H1 (cell line): ENCODE measurements at regions not wholly inside any gene's neighbourhood (a gene's known extent, or its start where the extent isn't known, plus 50 kb on each side); places are given as distances from the start of the nearest gene placed in this dataset.

ENCODE experiments used
- CTCF ChIA-PET: fragments of 300-600 bp; sonication (Branson Sonifier 250); formaldehyde crosslinking; loops from one replicate; lab custom pipeline; 2021; ENCODE audit not compliant: partially characterized antibody; lab: Charles Lee
- POLR2A ChIA-PET: fragments of 300-600 bp; sonication (Branson Sonifier 250); formaldehyde crosslinking; loops from one replicate; lab custom pipeline; 2021; ENCODE audit warnings: inconsistent platforms; ENCODE audit not compliant: partially characterized antibody; lab: Charles Lee
- DNase-seq, 2 experiments: peaks; one replicate each; pipeline versions ENCODE4 v3.0.0 to v3.0.0-alpha.2; 2010 to 2022; ENCODE audit warnings: low spot score in 2 of 2, low read depth in 1 of 2, mixed read lengths in 1 of 2
- FAIRE-seq: peaks from 2 replicates; lab custom pipeline; 2011; peaks lifted over from hg19 to GRCh38; lab: Jason Lieb, UNC
- H2AFZ ChIP-seq: 2 replicates; pipeline ENCODE4 v1.8.1; 2012; ENCODE audit warnings: low read length, inconsistent platforms
- H2AK5ac ChIP-seq: 2 replicates; pipeline ENCODE4 v1.6.1; 2013; ENCODE audit warnings: low read depth, low read length
- H2BK120ac ChIP-seq: replicated peaks from 2 replicates; pipeline ENCODE3; 2013; ENCODE audit warnings: low read depth, low read length, inconsistent platforms
- H2BK12ac ChIP-seq: 2 replicates; pipeline ENCODE4 v1.6.1; 2013; ENCODE audit warnings: low read depth, low read length
- H2BK15ac ChIP-seq: 2 replicates; pipeline ENCODE4 v1.6.1; 2013; ENCODE audit warnings: low read length
- H2BK20ac ChIP-seq: 2 replicates; pipeline ENCODE4 v1.6.1; 2013; ENCODE audit warnings: low read length
- H2BK5ac ChIP-seq: 2 replicates; pipeline ENCODE4 v1.6.1; 2013; ENCODE audit warnings: low read depth, low read length
- H3K14ac ChIP-seq: 2 replicates; pipeline ENCODE4 v1.6.1; 2013; ENCODE audit warnings: inconsistent platforms; ENCODE audit not compliant: insufficient read length
- H3K18ac ChIP-seq: 2 replicates; pipeline ENCODE4 v1.6.1; 2013; ENCODE audit warnings: low read length; ENCODE audit errors: extremely low read depth
- H3K23ac ChIP-seq: 2 replicates; pipeline ENCODE4 v1.6.1; 2013; ENCODE audit warnings: inconsistent platforms; ENCODE audit not compliant: insufficient read length
- H3K23me2 ChIP-seq: 2 replicates; pipeline ENCODE4 v1.6.1; 2013; ENCODE audit warnings: low read depth, low read length
- H3K27ac ChIP-seq: 2 replicates; pipeline ENCODE4 v1.6.1; 2011; ENCODE audit warnings: low read depth, low read length, inconsistent platforms
- H3K27me3 ChIP-seq, 4 experiments: replicated peaks in 1 of 4; 1 replicate in 1 of 4; 2 replicates in 3 of 4; pipeline versions ENCODE4 v1.6.1 to v1.8.1; 2011 to 2013; ENCODE audit warnings: low read length in 3 of 4, mild to moderate bottlenecking in 3 of 4, inconsistent platforms in 2 of 4, mixed read lengths in 2 of 4, moderate library complexity in 1 of 4; ENCODE audit not compliant: control insufficient read depth in 3 of 4, insufficient read depth in 3 of 4; ENCODE audit errors: extremely low read depth in 1 of 4
- H3K36me3 ChIP-seq, 4 experiments: 2 replicates each; pipeline versions ENCODE4 v1.6.1 to v1.8.1; 2011 to 2013; ENCODE audit warnings: mild to moderate bottlenecking in 4 of 4, low read length in 3 of 4, moderate library complexity in 2 of 4, control low read depth in 1 of 4, inconsistent platforms in 1 of 4; ENCODE audit not compliant: insufficient read depth in 4 of 4, control insufficient read depth in 2 of 4
- H3K4ac ChIP-seq: replicated peaks from 2 replicates; pipeline ENCODE3; 2013; ENCODE audit warnings: low read length, low read depth, mixed read lengths, inconsistent platforms; ENCODE audit not compliant: insufficient read length
- H3K4me1 ChIP-seq, 4 experiments: replicated peaks in 1 of 4; 1 replicate in 1 of 4; 2 replicates in 3 of 4; pipeline versions ENCODE4 v1.6.1 to v1.8.1; 2011 to 2013; ENCODE audit warnings: low read length in 3 of 4, inconsistent platforms in 2 of 4, mixed read lengths in 1 of 4; ENCODE audit not compliant: insufficient read depth in 4 of 4, control insufficient read depth in 3 of 4
- H3K4me2 ChIP-seq, 2 experiments: 2 replicates each; pipeline versions ENCODE4 v1.6.1 to v1.8.1; 2011 to 2013; ENCODE audit warnings: low read depth in 2 of 2, low read length in 2 of 2, control low read depth in 1 of 2, inconsistent platforms in 1 of 2, mild to moderate bottlenecking in 1 of 2; ENCODE audit not compliant: insufficient read depth in 1 of 2
- H3K4me3 ChIP-seq, 4 experiments: fragments of 200-600, 300-600 bp in 1 of 4; sonication (generic), shearing (Covaris generic), sonication (Bioruptor Twin) in 1 of 4; 2 replicates each; pipeline versions ENCODE4 v1.5.1 to v1.8.1; 2011 to 2016; ENCODE audit warnings: low read length in 4 of 4, low read depth in 3 of 4, control low read depth in 2 of 4, inconsistent platforms in 2 of 4, mild to moderate bottlenecking in 2 of 4, mixed read lengths in 1 of 4, moderate library complexity in 1 of 4; ENCODE audit not compliant: insufficient read depth in 2 of 4; ENCODE audit errors: extremely low read depth in 1 of 4
- H3K56ac ChIP-seq: replicated peaks from 2 replicates; pipeline ENCODE3; 2013; ENCODE audit warnings: low read depth, mild to moderate bottlenecking, mixed read lengths, low read length, inconsistent platforms; ENCODE audit not compliant: insufficient read length
- H3K79me1 ChIP-seq: 2 replicates; pipeline ENCODE4 v1.6.1; 2013; ENCODE audit warnings: low read depth, low read length, control low read depth
- H3K79me2 ChIP-seq, 2 experiments: 2 replicates each; pipeline versions ENCODE4 v1.6.1 to v1.8.1; 2012 to 2013; ENCODE audit warnings: low read length in 2 of 2, mild to moderate bottlenecking in 2 of 2, inconsistent platforms in 1 of 2; ENCODE audit not compliant: insufficient read depth in 2 of 2, control insufficient read depth in 1 of 2
- H3K9ac ChIP-seq, 4 experiments: replicated peaks in 1 of 4; 1 replicate in 1 of 4; 2 replicates in 3 of 4; pipeline versions ENCODE4 v1.6.1 to v1.8.1; 2011 to 2013; ENCODE audit warnings: low read depth in 3 of 4, low read length in 3 of 4, control low read depth in 2 of 4, mild to moderate bottlenecking in 2 of 4, moderate library complexity in 2 of 4, inconsistent platforms in 1 of 4; ENCODE audit errors: extremely low read depth in 1 of 4
- H3K9me3 ChIP-seq, 2 experiments: 2 replicates each; pipeline versions ENCODE4 v1.6.1 to v1.8.1; 2012 to 2013; ENCODE audit warnings: mild to moderate bottlenecking in 2 of 2, moderate library complexity in 2 of 2, control low read depth in 1 of 2, inconsistent platforms in 1 of 2, low read depth in 1 of 2, low read length in 1 of 2, mixed read lengths in 1 of 2; ENCODE audit not compliant: insufficient read depth in 2 of 2
- H4K20me1 ChIP-seq, 2 experiments: replicated peaks in 1 of 2; 2 replicates each; pipeline versions ENCODE3 to v1.8.1; 2011 to 2013; ENCODE audit warnings: inconsistent platforms in 2 of 2, low read length in 2 of 2, mild to moderate bottlenecking in 1 of 2; ENCODE audit not compliant: insufficient read depth in 2 of 2, control insufficient read depth in 1 of 2
- H4K5ac ChIP-seq: 2 replicates; pipeline ENCODE4 v1.6.1; 2013; ENCODE audit warnings: low read length, low read depth, mixed read lengths, inconsistent platforms; ENCODE audit not compliant: insufficient read length
- H4K8ac ChIP-seq: 2 replicates; pipeline ENCODE4 v1.8.0; 2013; ENCODE audit warnings: mild to moderate bottlenecking, moderate library complexity, low read length, inconsistent platforms; ENCODE audit not compliant: insufficient read depth; ENCODE audit errors: extremely low read depth
- H4K91ac ChIP-seq: replicated peaks from 2 replicates; pipeline ENCODE3; 2013; ENCODE audit warnings: low read length, mixed read lengths, inconsistent platforms; ENCODE audit not compliant: insufficient read length
- BRCA1 ChIP-seq: IDR thresholded peaks from 2 replicates; pipeline ENCODE4 v1.6.1; 2012; ENCODE audit warnings: low read depth, low read length, improper control_type of control experiment
- CBX5 ChIP-seq: fragments of 300-800, 300-1000 bp; sonication (generic); IDR thresholded peaks from 2 replicates; pipeline ENCODE4 v1.7.1; 2016; ENCODE audit warnings: antibody characterized with exemption, low read length, low read depth
- CTBP2 ChIP-seq: IDR thresholded peaks from 2 replicates; pipeline ENCODE4 v1.7.0; 2011; ENCODE audit warnings: borderline replicate concordance, mild to moderate bottlenecking, moderate library complexity, mixed read lengths, low read length; ENCODE audit not compliant: insufficient read depth, insufficient read length
- E2F6 ChIP-seq: IDR thresholded peaks from 2 replicates; pipeline ENCODE4 v1.6.1; 2012; ENCODE audit warnings: inconsistent platforms
- EP300 ChIP-seq, 2 experiments: IDR thresholded peaks; 1 replicate in 1 of 2; 2 replicates in 1 of 2; pipeline ENCODE4 v1.6.1; 2011 to 2012; ENCODE audit warnings: low read depth in 2 of 2, low read length in 2 of 2, mild to moderate bottlenecking in 2 of 2, borderline replicate concordance in 1 of 2, inconsistent platforms in 1 of 2, moderate library complexity in 1 of 2
- KDM5A ChIP-seq: fragments of 200-600 bp; IDR thresholded peaks from 2 replicates; pipeline ENCODE4 v1.7.1; 2012; ENCODE audit warnings: mild to moderate bottlenecking, low read length, inconsistent platforms, mixed read lengths
- RBBP5 ChIP-seq: IDR thresholded peaks from 2 replicates; pipeline ENCODE4 v1.7.1; 2012; ENCODE audit warnings: low read depth, mild to moderate bottlenecking, inconsistent platforms, low read length, moderate library complexity, borderline replicate concordance
- RFX5 ChIP-seq: IDR thresholded peaks from 2 replicates; pipeline ENCODE4 v1.6.1; 2011; ENCODE audit warnings: low read depth, low read length, improper control_type of control experiment, borderline replicate concordance
- TAF7 ChIP-seq: optimal IDR thresholded peaks from 2 replicates; pipeline ENCODE3; 2011; ENCODE audit warnings: low read depth, mild to moderate bottlenecking, inconsistent platforms, low read length, moderate library complexity, borderline replicate concordance
- TBP ChIP-seq: IDR thresholded peaks from 2 replicates; pipeline ENCODE4 v1.6.1; 2011; ENCODE audit warnings: low read depth, low read length, improper control_type of control experiment
- WGBS, 2 experiments: shearing (Covaris generic) in 1 of 2; methylation state at CpG; one replicate each; pipeline versions ENCODE4 v1.1.6 to v1.1.7; 2013 to 2015; ENCODE audit warnings: low lambda C conversion rate in 2 of 2, mixed read lengths in 2 of 2, inconsistent platforms in 1 of 2, low coverage in 1 of 2, missing lambda C conversion rate in 1 of 2; ENCODE audit not compliant: insufficient replicate concordance in 2 of 2, insufficient coverage in 1 of 2, insufficient read length in 1 of 2; ENCODE audit errors: extremely low coverage in 1 of 2, missing lambda C conversion rate in 1 of 2; 5-methylcytosine and 5-hydroxymethylcytosine counted together
- TF ChIP-seq, protein P1 (sequence below), 3 experiments: IDR thresholded peaks; 1 replicate in 2 of 3; 2 replicates in 1 of 3; pipeline versions ENCODE4 v1.5.1 to v1.6.1; 2011; ENCODE audit warnings: low read length in 3 of 3, mild to moderate bottlenecking in 3 of 3, inconsistent platforms in 2 of 3, low read depth in 1 of 3, moderate library complexity in 1 of 3; ENCODE audit not compliant: insufficient read depth in 1 of 3; ENCODE audit errors: control extremely low read depth in 1 of 3

- Histone ChIP-seq H2BK20ac (no peak overlapping the region), H3K27ac (no peak overlapping the region), H4K8ac (no peak overlapping the region), H3K14ac (no peak overlapping the region), H3K9me3 (no peaks in the 10 kb centered on the region), H4K91ac (no peak overlapping the region), H3K4me3 (no peak overlapping the region), H2AFZ (no peak overlapping the region), H3K56ac (no peak overlapping the region), H3K9ac (no peak overlapping the region), H3K4me1 (no peaks in the 10 kb centered on the region), H3K36me3 (no peaks in the 10 kb centered on the region; a peak in 1 of 8 replicates), H2BK15ac (no peak overlapping the region), H3K4me2 (no peak overlapping the region), H2AK5ac (no peak overlapping the region), H2BK5ac (no peak overlapping the region), H3K79me2 (no peaks in the 10 kb centered on the region), H3K18ac (no peak overlapping the region), H3K79me1 (no peaks in the 10 kb centered on the region), H3K4ac (no peak overlapping the region), H2BK120ac (no peak overlapping the region), H4K20me1 (no peaks in the 10 kb centered on the region), H3K27me3 (no peaks in the 10 kb centered on the region), H3K23ac (no peak overlapping the region), H3K23me2 (no peaks in the 10 kb centered on the region), H2BK12ac (no peak overlapping the region), H4K5ac (no peak overlapping the region)
- CTCF ChIA-PET = no interaction called here
- no peak for FAIRE-seq
- 90% methylated on average over 2 of the region's 2 CpGs; no CpG with 5 or more reads in 1 of the 2 experiments for WGBS, 2 experiments
- no peak for DNase-seq
- POLR2A ChIA-PET = no interaction called here
- TF ChIP-seq EP300 (IDR thresholded peaks at IDR 0.05; ENCODE audit: borderline replicate concordance in 1 of 2, low read depth in 2 of 2, low read length in 2 of 2) (no peak), CBX5 (no peak), RBBP5 (no peak), CTBP2 (no peak), E2F6 (no peak), RFX5 (no peak), TAF7 (no peak), TBP (no peak), KDM5A (no peak), BRCA1 (no peak)
- TF ChIP-seq, protein P1, sequence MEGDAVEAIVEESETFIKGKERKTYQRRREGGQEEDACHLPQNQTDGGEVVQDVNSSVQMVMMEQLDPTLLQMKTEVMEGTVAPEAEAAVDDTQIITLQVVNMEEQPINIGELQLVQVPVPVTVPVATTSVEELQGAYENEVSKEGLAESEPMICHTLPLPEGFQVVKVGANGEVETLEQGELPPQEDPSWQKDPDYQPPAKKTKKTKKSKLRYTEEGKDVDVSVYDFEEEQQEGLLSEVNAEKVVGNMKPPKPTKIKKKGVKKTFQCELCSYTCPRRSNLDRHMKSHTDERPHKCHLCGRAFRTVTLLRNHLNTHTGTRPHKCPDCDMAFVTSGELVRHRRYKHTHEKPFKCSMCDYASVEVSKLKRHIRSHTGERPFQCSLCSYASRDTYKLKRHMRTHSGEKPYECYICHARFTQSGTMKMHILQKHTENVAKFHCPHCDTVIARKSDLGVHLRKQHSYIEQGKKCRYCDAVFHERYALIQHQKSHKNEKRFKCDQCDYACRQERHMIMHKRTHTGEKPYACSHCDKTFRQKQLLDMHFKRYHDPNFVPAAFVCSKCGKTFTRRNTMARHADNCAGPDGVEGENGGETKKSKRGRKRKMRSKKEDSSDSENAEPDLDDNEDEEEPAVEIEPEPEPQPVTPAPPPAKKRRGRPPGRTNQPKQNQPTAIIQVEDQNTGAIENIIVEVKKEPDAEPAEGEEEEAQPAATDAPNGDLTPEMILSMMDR (IDR thresholded peaks at IDR 0.05; ENCODE audit: control extremely low read depth in 1 of 3, insufficient read depth in 1 of 3, low read depth in 1 of 3, low read length in 3 of 3) = no peak
These were observed 526.3 kb downstream of the OTOL1 start for GRCh38 chr3:162022911-162023310.
